IMR-90 (cell line): ENCODE measurements at regions not wholly inside any gene's neighbourhood (a gene's known extent, or its start where the extent isn't known, plus 50 kb on each side); places are given as distances from the start of the nearest gene placed in this dataset.

Source experiments
- ELK1 ChIP-seq: fragments of 150-350 bp; IDR thresholded peaks from 2 replicates; pipeline ENCODE4 v1.6.1; 2016; ENCODE audit warnings: low read depth, mild to moderate bottlenecking, low read length, moderate library complexity, borderline replicate concordance
- RAD21 ChIP-seq: IDR thresholded peaks from 2 replicates; pipeline ENCODE4 v1.6.1; 2012; ENCODE audit warnings: low read length, improper control_type of control experiment

- TF ChIP-seq RAD21 = no peak
- no peak for TF ChIP-seq ELK1
Observed at GRCh38 chr2:185942855-185943254, 204.3 kb downstream of the FSIP2 start.
